Adrenal gland (tissue), 5 donors: ENCODE measurements at regions not wholly inside any gene's neighbourhood (a gene's known extent, or its start where the extent isn't known, plus 50 kb on each side); places are given as distances from the start of the nearest gene placed in this dataset.

ENCODE experiments used
- POLR2A ChIP-seq, 2 donors: fragments of 450-650 bp; IDR thresholded peaks; one replicate each; pipeline ENCODE4 v1.6.1; 2017; ENCODE audit warnings: antibody characterized with exemption in 2 of 2, mild to moderate bottlenecking in 2 of 2, moderate library complexity in 1 of 2
- TF ChIP-seq, protein P1 (sequence below), 6 experiments: fragments of 450-650 bp in 4 of 6; fragments of 200-600 bp in 2 of 6; sonication (generic) in 1 of 6; IDR thresholded peaks; 1 replicate in 5 of 6; 2 replicates in 1 of 6; pipeline versions ENCODE4 v1.5.1 to v1.8.0; 2016 to 2021; ENCODE audit warnings: antibody characterized with exemption in 6 of 6, mild to moderate bottlenecking in 2 of 6, moderate library complexity in 1 of 6
- donor health status: DM: no; HTN: no; CAD: no.

DNA sequence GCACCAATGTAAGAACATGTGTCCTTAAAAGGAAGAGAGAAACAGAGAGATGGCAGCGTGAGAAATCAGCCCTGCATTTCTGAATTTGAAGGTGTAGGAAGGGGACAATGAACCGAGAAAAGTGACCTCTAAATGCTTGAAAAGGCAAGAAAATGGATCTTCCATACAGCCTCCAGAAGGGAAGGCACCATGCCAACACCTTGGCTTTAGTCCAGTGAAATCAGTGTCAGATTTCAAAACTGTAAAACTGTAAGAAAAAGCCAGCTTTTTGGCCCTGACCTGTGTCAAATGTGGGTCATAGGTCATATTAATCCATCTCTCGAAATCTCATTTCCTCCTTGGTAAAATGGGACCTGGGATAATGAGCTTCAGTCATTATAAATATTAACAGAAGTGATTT is 762.3 kb downstream of the DCDC2C start:
- TF ChIP-seq, protein P1, sequence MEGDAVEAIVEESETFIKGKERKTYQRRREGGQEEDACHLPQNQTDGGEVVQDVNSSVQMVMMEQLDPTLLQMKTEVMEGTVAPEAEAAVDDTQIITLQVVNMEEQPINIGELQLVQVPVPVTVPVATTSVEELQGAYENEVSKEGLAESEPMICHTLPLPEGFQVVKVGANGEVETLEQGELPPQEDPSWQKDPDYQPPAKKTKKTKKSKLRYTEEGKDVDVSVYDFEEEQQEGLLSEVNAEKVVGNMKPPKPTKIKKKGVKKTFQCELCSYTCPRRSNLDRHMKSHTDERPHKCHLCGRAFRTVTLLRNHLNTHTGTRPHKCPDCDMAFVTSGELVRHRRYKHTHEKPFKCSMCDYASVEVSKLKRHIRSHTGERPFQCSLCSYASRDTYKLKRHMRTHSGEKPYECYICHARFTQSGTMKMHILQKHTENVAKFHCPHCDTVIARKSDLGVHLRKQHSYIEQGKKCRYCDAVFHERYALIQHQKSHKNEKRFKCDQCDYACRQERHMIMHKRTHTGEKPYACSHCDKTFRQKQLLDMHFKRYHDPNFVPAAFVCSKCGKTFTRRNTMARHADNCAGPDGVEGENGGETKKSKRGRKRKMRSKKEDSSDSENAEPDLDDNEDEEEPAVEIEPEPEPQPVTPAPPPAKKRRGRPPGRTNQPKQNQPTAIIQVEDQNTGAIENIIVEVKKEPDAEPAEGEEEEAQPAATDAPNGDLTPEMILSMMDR (IDR thresholded peaks at IDR 0.05): no peak
- TF ChIP-seq POLR2A (IDR thresholded peaks at IDR 0.05): no peak
